Lung (tissue), 11 donors: ENCODE measurements at regions not wholly inside any gene's neighbourhood (a gene's known extent, or its start where the extent isn't known, plus 50 kb on each side); places are given as distances from the start of the nearest gene placed in this dataset.

Experiments
- ATAC-seq: fragments of 200-7000 bp; cut with Tn5 transposase; one replicate; pipeline ENCODE4 v1.9.1; 2020; ENCODE audit warnings: moderate number of reproducible peaks; ENCODE audit not compliant: insufficient read depth, low FRiP score
- DNase-seq, 3 donors: peaks; one replicate each; pipeline ENCODE4 v3.0.0-alpha.2; 2013 to 2017
- H3K27ac ChIP-seq, 2 donors: one replicate each; pipeline ENCODE4 v1.5.1; 2013; ENCODE audit warnings: mild to moderate bottlenecking in 2 of 2, moderate library complexity in 2 of 2, control low read depth in 1 of 2, inconsistent platforms in 1 of 2, low read depth in 1 of 2, low read length in 1 of 2
- H3K27me3 ChIP-seq, 3 donors: one replicate each; pipeline ENCODE4 v1.5.1; 2013; ENCODE audit warnings: low read length in 2 of 3; ENCODE audit not compliant: control insufficient read depth in 3 of 3, insufficient read depth in 3 of 3
- H3K36me3 ChIP-seq, 4 donors: one replicate each; pipeline ENCODE4 v1.5.1; 2013; ENCODE audit warnings: low read length in 4 of 4, mild to moderate bottlenecking in 1 of 4, moderate library complexity in 1 of 4; ENCODE audit not compliant: control insufficient read depth in 4 of 4, insufficient read depth in 4 of 4
- H3K4me1 ChIP-seq, 5 donors: one replicate each; pipeline ENCODE4 v1.5.1; 2013; ENCODE audit warnings: low read length in 5 of 5, mild to moderate bottlenecking in 2 of 5, moderate library complexity in 1 of 5; ENCODE audit not compliant: control insufficient read depth in 5 of 5, insufficient read depth in 5 of 5
- H3K4me3 ChIP-seq: one replicate; pipeline ENCODE4 v1.5.1; 2013; ENCODE audit warnings: mild to moderate bottlenecking, control low read depth, moderate library complexity
- H3K9ac ChIP-seq, 2 donors: one replicate each; pipeline ENCODE4 v1.5.1; 2013; ENCODE audit warnings: low read length in 2 of 2, control low read depth in 1 of 2; ENCODE audit not compliant: insufficient read depth in 1 of 2
- H3K9me3 ChIP-seq, 4 donors: one replicate each; pipeline ENCODE4 v1.5.1; 2013; ENCODE audit warnings: low read length in 3 of 4, mild to moderate bottlenecking in 1 of 4, moderate library complexity in 1 of 4; ENCODE audit not compliant: control insufficient read depth in 4 of 4, insufficient read depth in 3 of 4
- CTCF ChIP-seq: IDR thresholded peaks from 2 replicates; pipeline ENCODE4 v1.5.1; 2012; ENCODE audit warnings: mild to moderate bottlenecking; ENCODE audit errors: control extremely low read depth, extremely low read depth
- WGBS, 2 donors: extraction: QIAGEN DNeasy Blood & Tissue Kit; methylation state at CpG; one replicate each; pipeline ENCODE4 v1.1.7; 2013; 5-methylcytosine and 5-hydroxymethylcytosine counted together
- donor health status: control.
- donor health status: control.
- donor health status: Bipolar disorder and iron deficiency.
- donor health status: healthy.
- donor health status: DM: yes; HTN: yes; CAD: no.

GRCh38 chr2:209114588-209115240 is 309.1 kb upstream of the MAP2 start:
- WGBS, 2 donors = 37 to 41% methylated on average over 3 of the region's 3 CpGs
- no peak for ATAC-seq
- no peak for TF ChIP-seq CTCF

GRCh38 chr2:209121691-209122090 is 302.2 kb upstream of the MAP2 start:
- Histone ChIP-seq H3K36me3 (no peaks in the 10 kb centered on the region), H3K4me3 (no peak overlapping the region), H3K9me3 (no peaks in the 10 kb centered on the region), H3K27ac (no peak overlapping the region), H3K27me3 (no peaks in the 10 kb centered on the region), H3K9ac (no peak overlapping the region), H3K4me1 (no peaks in the 10 kb centered on the region)
- WGBS, 2 donors = 70 to 88% methylated on average over 2 of the region's 2 CpGs
- ATAC-seq = no peak
- DNase-seq = peak in 1 of 3 donors; percentile 2
- no peak for TF ChIP-seq CTCF

More at GRCh38 chr2:209114588-209115240, 309.1 kb upstream of the MAP2 start:
- no peak overlapping the region for H3K27ac ChIP-seq
- H3K9ac ChIP-seq = no peak overlapping the region
- DNase-seq = no peak
- no peaks in the 10 kb centered on the region for H3K36me3 ChIP-seq
- no peaks in the 10 kb centered on the region for H3K9me3 ChIP-seq
- H3K4me1 ChIP-seq = no peaks in the 10 kb centered on the region
- H3K4me3 ChIP-seq = no peak overlapping the region
- no peaks in the 10 kb centered on the region for H3K27me3 ChIP-seq

GRCh38 chr2:209125291-209125690 is 298.6 kb upstream of the MAP2 start:
- no peak for TF ChIP-seq CTCF
- H3K36me3 ChIP-seq = no peaks in the 10 kb centered on the region
- H3K27me3 ChIP-seq = no peaks in the 10 kb centered on the region
- 91 to 96% methylated on average over 1 of the region's 1 CpG for WGBS, 2 donors
- no peak overlapping the region for H3K27ac ChIP-seq
- no peaks in the 10 kb centered on the region for H3K9me3 ChIP-seq
- ATAC-seq = no peak
- H3K4me1 ChIP-seq = no peaks in the 10 kb centered on the region
- H3K4me3 ChIP-seq = no peak overlapping the region
- H3K9ac ChIP-seq = no peak overlapping the region
- no peak for DNase-seq

GRCh38 chr2:209138079-209138478 is 285.8 kb upstream of the MAP2 start:
- H3K27ac ChIP-seq = no peak overlapping the region
- H3K27me3 ChIP-seq = no peaks in the 10 kb centered on the region
- WGBS, 2 donors = 71 to 76% methylated on average over 3 of the region's 3 CpGs
- TF ChIP-seq CTCF = no peak
- H3K4me3 ChIP-seq = no peak overlapping the region
- H3K4me1 ChIP-seq = no peaks in the 10 kb centered on the region
- H3K9me3 ChIP-seq = peaks cover 0 to 1% (median 0%) of the 10 kb centered on the region in 4 donors
- H3K9ac ChIP-seq = no peak overlapping the region
- DNase-seq (no peak), ATAC-seq (no peak)
- no peaks in the 10 kb centered on the region for H3K36me3 ChIP-seq
